Breast epithelium (tissue), 3 donors: ENCODE measurements at regions not wholly inside any gene's neighbourhood (a gene's known extent, or its start where the extent isn't known, plus 50 kb on each side); places are given as distances from the start of the nearest gene placed in this dataset.

Experiments
- POLR2A ChIP-seq: fragments of 450-650 bp; IDR thresholded peaks from one replicate; pipeline ENCODE4 v1.6.1; 2016; ENCODE audit warnings: antibody characterized with exemption, mild to moderate bottlenecking, moderate library complexity
- POLR2AphosphoS5 ChIP-seq, 3 donors: sonication (generic); formaldehyde crosslinking; IDR thresholded peaks; one replicate each; pipeline ENCODE4 v1.6.1; 2017; ENCODE audit warnings: antibody characterized with exemption in 3 of 3
- TF ChIP-seq, protein P1 (sequence below), 3 donors: fragments of 450-650 bp; IDR thresholded peaks; one replicate each; pipeline ENCODE4 v1.5.1; 2016 to 2017; ENCODE audit warnings: antibody characterized with exemption in 3 of 3, mild to moderate bottlenecking in 3 of 3, moderate library complexity in 3 of 3

DNA sequence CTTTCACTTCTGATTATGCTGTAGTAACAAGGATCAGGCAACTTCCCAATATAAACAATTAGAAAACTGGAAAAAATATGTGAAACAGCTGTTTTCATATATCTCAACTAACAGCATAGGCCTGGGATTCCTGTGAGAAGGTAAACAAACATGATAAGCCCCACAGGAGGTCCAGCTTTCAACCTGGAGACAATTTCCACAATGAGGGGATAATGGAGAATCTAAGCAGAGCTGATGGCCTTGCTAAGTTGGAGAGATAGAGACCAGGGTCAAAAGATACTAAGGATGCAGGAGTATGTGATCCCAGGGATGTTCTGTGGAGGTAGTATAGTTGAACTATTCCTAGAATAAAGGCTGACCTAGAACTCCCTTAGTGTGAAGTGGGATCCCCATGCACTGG lies 452.3 kb upstream of the ACTRT1 start:
- TF ChIP-seq, protein P1, sequence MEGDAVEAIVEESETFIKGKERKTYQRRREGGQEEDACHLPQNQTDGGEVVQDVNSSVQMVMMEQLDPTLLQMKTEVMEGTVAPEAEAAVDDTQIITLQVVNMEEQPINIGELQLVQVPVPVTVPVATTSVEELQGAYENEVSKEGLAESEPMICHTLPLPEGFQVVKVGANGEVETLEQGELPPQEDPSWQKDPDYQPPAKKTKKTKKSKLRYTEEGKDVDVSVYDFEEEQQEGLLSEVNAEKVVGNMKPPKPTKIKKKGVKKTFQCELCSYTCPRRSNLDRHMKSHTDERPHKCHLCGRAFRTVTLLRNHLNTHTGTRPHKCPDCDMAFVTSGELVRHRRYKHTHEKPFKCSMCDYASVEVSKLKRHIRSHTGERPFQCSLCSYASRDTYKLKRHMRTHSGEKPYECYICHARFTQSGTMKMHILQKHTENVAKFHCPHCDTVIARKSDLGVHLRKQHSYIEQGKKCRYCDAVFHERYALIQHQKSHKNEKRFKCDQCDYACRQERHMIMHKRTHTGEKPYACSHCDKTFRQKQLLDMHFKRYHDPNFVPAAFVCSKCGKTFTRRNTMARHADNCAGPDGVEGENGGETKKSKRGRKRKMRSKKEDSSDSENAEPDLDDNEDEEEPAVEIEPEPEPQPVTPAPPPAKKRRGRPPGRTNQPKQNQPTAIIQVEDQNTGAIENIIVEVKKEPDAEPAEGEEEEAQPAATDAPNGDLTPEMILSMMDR (IDR thresholded peaks at IDR 0.05), result no peak
- TF ChIP-seq POLR2A (no peak), POLR2AphosphoS5 (IDR thresholded peaks at IDR 0.05) (no peak)
